IPS DF 6.9 (cell line): ENCODE measurements at regions not wholly inside any gene's neighbourhood (a gene's known extent, or its start where the extent isn't known, plus 50 kb on each side); places are given as distances from the start of the nearest gene placed in this dataset.

ENCODE experiments used
- DNase-seq: peaks from one replicate; pipeline ENCODE4 v3.0.0-alpha.2; 2013; ENCODE audit warnings: low read depth, low spot score
- H3K27ac ChIP-seq: one replicate; pipeline ENCODE4 v1.5.1; 2013; ENCODE audit warnings: low read length, control low read depth
- H3K27me3 ChIP-seq: 2 replicates; pipeline ENCODE4 v1.6.1; 2013; ENCODE audit warnings: mild to moderate bottlenecking, low read length; ENCODE audit not compliant: control insufficient read depth, insufficient read depth
- H3K36me3 ChIP-seq: 2 replicates; pipeline ENCODE4 v1.6.1; 2013; ENCODE audit warnings: low read length; ENCODE audit not compliant: control insufficient read depth, insufficient read depth
- H3K4me1 ChIP-seq: 2 replicates; pipeline ENCODE4 v1.6.1; 2013; ENCODE audit warnings: low read length; ENCODE audit not compliant: control insufficient read depth, insufficient read depth
- H3K4me3 ChIP-seq: 2 replicates; pipeline ENCODE4 v1.5.1; 2013; ENCODE audit warnings: mild to moderate bottlenecking, low read length
- H3K9me3 ChIP-seq: 2 replicates; pipeline ENCODE4 v1.6.1; 2013; ENCODE audit warnings: low read length, inconsistent platforms; ENCODE audit not compliant: control insufficient read depth, insufficient read depth
- WGBS: extraction: QIAGEN DNeasy Blood & Tissue Kit; methylation state at CpG from one replicate; pipeline ENCODE4 v1.1.7; 2013; ENCODE audit warnings: mixed read lengths, missing lambda C conversion rate; ENCODE audit not compliant: insufficient read length, insufficient coverage; 5-methylcytosine and 5-hydroxymethylcytosine counted together

- Histone ChIP-seq H3K36me3 (no peaks in the 10 kb centered on the region), H3K4me3 (no peak overlapping the region), H3K27ac (no peak overlapping the region), H3K9me3 (no peaks in the 10 kb centered on the region), H3K27me3 (no peaks in the 10 kb centered on the region), H3K4me1 (no peaks in the 10 kb centered on the region)
- no peak for DNase-seq
Observed at GRCh38 chr3:27939521-27939920, 217.4 kb upstream of the EOMES start.

DNA sequence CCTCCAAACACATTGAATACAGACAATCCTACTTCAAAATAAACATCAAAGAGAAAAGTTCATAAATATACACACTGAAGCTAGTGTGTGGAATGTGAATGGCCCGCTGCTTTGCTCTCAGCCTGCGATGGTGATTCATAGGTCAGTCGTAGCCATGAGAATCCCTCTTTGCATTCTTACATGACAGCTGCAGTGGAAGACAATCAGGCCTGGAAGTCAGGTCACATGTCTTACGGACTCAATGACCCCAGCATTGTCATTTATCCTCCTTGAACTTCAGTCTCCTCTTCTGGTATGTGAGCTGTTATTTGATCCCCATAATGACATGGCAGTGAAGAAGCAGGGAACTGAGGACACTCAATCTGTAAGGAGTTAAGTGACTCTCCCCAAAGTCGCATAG, 217.8 kb upstream of the EOMES start:
- no peaks in the 10 kb centered on the region for H3K4me1 ChIP-seq
- H3K27me3 ChIP-seq = no peaks in the 10 kb centered on the region
- H3K4me3 ChIP-seq = no peak overlapping the region
- no peak overlapping the region for H3K27ac ChIP-seq
- WGBS = no CpG with 5 or more reads among the region's 5 CpGs
- no peaks in the 10 kb centered on the region for H3K9me3 ChIP-seq
- H3K36me3 ChIP-seq = no peaks in the 10 kb centered on the region
- DNase-seq = peak; percentile 18

GRCh38 chr3:27943106-27943505, 221.0 kb upstream of the EOMES start:
- no peaks in the 10 kb centered on the region for H3K36me3 ChIP-seq
- H3K27me3 ChIP-seq = no peaks in the 10 kb centered on the region
- H3K4me3 ChIP-seq = no peak overlapping the region
- no CpG with 5 or more reads among the region's 3 CpGs for WGBS
- no peak overlapping the region for H3K27ac ChIP-seq
- H3K9me3 ChIP-seq = no peaks in the 10 kb centered on the region
- DNase-seq = no peak
- H3K4me1 ChIP-seq = no peaks in the 10 kb centered on the region

GRCh38 chr3:27945229-27945628, 223.1 kb upstream of the EOMES start:
- H3K27me3 ChIP-seq = no peaks in the 10 kb centered on the region
- DNase-seq = no peak
- H3K4me1 ChIP-seq = no peaks in the 10 kb centered on the region
- no CpG with 5 or more reads among the region's 4 CpGs for WGBS
- H3K36me3 ChIP-seq = no peaks in the 10 kb centered on the region
- no peak overlapping the region for H3K4me3 ChIP-seq
- H3K27ac ChIP-seq = no peak overlapping the region
- H3K9me3 ChIP-seq = no peaks in the 10 kb centered on the region

DNA sequence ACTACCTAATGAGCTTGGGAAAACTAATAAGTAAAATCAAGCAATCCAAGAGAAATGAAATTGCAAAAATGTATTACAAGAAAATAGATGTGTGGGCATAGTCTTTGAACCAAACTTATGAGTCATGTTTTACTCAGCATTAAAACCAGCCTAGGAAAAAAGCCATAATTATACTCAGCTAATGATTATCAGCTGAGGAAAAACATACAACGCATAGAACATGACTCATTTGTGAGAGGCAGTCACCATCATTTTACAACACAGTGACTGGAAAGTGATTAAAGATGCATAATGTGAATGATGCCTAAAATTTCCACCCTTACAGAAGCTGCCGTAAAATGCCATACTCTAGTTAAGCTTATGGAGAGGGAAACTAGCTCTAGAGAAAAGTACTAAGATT, 238.0 kb upstream of the EOMES start:
- Histone ChIP-seq H3K27me3 (no peaks in the 10 kb centered on the region), H3K27ac (no peak overlapping the region), H3K4me3 (no peak overlapping the region), H3K9me3 (no peaks in the 10 kb centered on the region), H3K4me1 (no peaks in the 10 kb centered on the region), H3K36me3 (no peaks in the 10 kb centered on the region)
- no peak for DNase-seq
- WGBS = no CpG with 5 or more reads among the region's 2 CpGs

DNA sequence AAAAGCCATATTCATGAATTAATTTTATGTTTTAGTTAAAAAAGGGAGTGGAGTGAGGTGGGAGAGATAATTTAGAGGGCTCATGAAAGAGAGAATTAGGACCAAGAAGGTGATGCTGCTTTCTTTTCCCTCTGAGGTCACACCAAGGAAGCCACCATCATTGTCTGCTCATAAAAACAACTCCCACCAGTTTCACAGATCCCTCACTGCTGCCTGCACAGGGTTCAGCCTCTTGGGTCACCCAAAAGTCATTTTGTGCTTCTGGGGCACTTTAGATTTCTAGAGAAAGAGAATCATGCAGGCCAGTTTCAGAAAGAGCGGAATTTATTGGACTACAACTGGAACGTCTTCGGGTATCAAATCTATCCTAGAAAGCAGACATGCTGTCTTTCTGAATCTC, 241.4 kb upstream of the EOMES start:
- Histone ChIP-seq H3K4me3 (no peak overlapping the region), H3K36me3 (no peaks in the 10 kb centered on the region), H3K4me1 (no peaks in the 10 kb centered on the region), H3K27ac (no peak overlapping the region), H3K27me3 (no peaks in the 10 kb centered on the region), H3K9me3 (no peaks in the 10 kb centered on the region)
- WGBS = no CpG with 5 or more reads among the region's 3 CpGs
- no peak for DNase-seq

- H3K27ac ChIP-seq = no peak overlapping the region
- no peak for DNase-seq
- H3K9me3 ChIP-seq = no peaks in the 10 kb centered on the region
- H3K27me3 ChIP-seq = no peaks in the 10 kb centered on the region
- H3K36me3 ChIP-seq = no peaks in the 10 kb centered on the region
- H3K4me3 ChIP-seq = no peak overlapping the region
- WGBS = no CpG with 5 or more reads among the region's 5 CpGs
- H3K4me1 ChIP-seq = no peaks in the 10 kb centered on the region; the same call in 1 of the 2 replicates
Observed at GRCh38 chr3:27971600-27971999, 249.5 kb upstream of the EOMES start.

GRCh38 chr3:27976933-27977332, 254.8 kb upstream of the EOMES start:
- DNase-seq = no peak
- no CpG with 5 or more reads among the region's 2 CpGs for WGBS
- no peaks in the 10 kb centered on the region for H3K27me3 ChIP-seq
- H3K4me1 ChIP-seq = no peaks in the 10 kb centered on the region
- no peak overlapping the region for H3K27ac ChIP-seq
- H3K9me3 ChIP-seq = no peaks in the 10 kb centered on the region
- no peaks in the 10 kb centered on the region for H3K36me3 ChIP-seq
- H3K4me3 ChIP-seq = no peak overlapping the region

DNA sequence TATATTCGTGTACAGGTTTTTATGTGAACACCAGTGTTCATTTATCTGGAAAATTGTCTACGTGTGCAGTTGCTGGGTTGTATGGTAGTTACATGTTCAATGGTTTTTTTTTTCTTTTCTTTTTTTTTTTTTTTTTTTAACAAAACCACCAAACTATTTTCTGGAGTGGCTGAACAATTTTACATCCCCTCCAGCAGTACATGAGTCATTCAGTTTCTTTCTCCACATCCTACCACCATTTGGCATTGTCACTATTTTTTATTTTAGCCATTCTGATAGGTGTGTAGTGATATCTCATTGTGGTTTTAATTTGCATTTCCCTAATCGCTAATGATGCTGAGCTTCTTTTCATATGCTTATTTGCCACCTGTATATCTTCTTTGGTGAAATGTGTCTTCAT, 256.3 kb upstream of the EOMES start:
- Histone ChIP-seq H3K9me3 (no peaks in the 10 kb centered on the region), H3K4me3 (no peak overlapping the region), H3K4me1 (no peaks in the 10 kb centered on the region), H3K27me3 (no peaks in the 10 kb centered on the region), H3K36me3 (no peaks in the 10 kb centered on the region), H3K27ac (no peak overlapping the region)
- no CpG with 5 or more reads among the region's 3 CpGs for WGBS
- no peak for DNase-seq

DNA sequence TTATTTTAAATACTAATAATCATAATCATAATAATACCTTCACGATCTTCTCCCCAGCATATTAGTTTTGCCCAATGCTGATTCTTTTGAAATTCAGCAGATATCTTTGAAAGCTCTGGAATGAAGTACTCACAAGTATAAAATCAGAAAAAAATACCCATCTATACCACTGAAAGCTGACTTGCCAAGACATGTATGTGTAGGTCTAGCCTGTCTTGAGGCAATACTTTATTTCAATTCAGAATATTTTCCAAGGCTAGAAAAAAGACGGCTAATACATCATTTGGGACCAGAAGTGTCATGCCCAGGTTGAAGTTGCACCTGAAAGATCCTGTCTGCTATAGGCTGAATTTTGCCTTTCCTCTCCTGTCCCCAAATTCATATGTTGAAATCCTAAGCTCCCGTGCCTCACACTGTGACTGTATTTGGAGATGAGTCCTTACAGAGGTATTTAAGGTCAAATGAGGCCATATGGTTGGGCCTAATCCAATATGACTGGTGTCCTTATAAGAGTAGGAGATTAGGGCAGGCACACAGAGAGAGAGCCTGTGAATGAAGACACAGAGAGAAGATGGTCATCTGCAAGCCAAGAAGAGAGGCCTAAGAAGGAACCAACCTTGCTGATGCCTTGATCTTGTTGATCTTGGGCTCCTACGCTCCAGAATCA, 255.9 kb upstream of the CMC1 start:
- H3K27ac ChIP-seq = no peak overlapping the region
- 100% methylated on average over 1 of the region's 4 CpGs for WGBS
- no peak overlapping the region for H3K4me3 ChIP-seq
- H3K9me3 ChIP-seq = no peaks in the 10 kb centered on the region
- DNase-seq = no peak
- peaks cover 2% of the 10 kb centered on the region; the same call in 1 of the 2 replicates for H3K4me1 ChIP-seq
- no peaks in the 10 kb centered on the region for H3K27me3 ChIP-seq
- no peaks in the 10 kb centered on the region for H3K36me3 ChIP-seq

GRCh38 chr3:27986234-27986879, 255.1 kb upstream of the CMC1 start:
- Histone ChIP-seq H3K27me3 (no peaks in the 10 kb centered on the region), H3K4me3 (no peak overlapping the region), H3K4me1 (peaks cover 2% of the 10 kb centered on the region; the same call in 1 of the 2 replicates), H3K27ac (no peak overlapping the region), H3K36me3 (no peaks in the 10 kb centered on the region), H3K9me3 (no peaks in the 10 kb centered on the region)
- no CpG with 5 or more reads among the region's 6 CpGs for WGBS
- DNase-seq = no peak
